ENCODE measurements at regions not wholly inside any gene's neighbourhood (a gene's known extent, or its start where the extent isn't known, plus 50 kb on each side); places are given as distances from the start of the nearest gene placed in this dataset.

- ATAC-seq (no peak), DNase-seq (ENCODE audit: low spot score) (no peak)
- intact Hi-C loops (cut with DNase I): no loop called here
Observed at GRCh38 chr6:87916446-87916845, 131.2 kb upstream of the SPACA1 start.

DNA sequence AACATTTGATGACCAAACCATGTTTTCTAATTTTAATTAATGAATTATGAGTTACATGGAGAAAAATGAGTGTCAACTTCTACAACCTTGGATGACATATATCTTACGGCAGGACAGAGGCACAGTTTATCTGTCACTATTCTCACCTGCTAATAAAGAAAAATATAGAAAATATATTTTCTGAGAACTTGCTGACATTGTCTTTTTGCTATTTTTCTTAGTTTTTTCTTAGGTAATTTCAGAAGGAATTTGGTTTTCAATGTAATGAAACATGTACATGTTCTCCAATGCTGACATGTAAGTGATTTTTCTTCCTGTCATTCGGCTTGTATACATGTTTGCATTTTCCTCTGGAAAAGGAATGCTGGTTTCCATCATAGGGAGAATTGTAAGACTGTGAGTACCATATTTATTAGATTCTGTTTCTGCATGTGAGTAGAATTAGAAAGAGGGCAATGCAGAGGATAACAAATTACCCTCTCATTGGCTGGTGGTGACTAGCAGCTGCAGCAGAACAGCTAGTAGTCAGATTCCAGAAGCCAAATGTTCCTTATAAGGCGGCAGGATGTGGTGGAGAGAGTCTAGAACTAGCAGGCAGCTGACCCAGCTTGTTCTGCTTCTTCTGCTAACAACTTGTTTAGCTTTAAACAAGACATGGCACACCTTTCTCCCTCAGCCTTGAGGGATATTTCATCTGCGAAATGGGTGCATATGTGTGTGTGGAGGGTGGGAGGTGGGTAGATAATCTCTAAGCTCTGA is 132.8 kb upstream of the SPACA1 start:
- ATAC-seq: no peak
- DNase-seq (ENCODE audit: low spot score): no peak
- intact Hi-C loops (cut with DNase I): no loop called here

- no peak for DNase-seq (ENCODE audit: low spot score)
- intact Hi-C loops (cut with DNase I): no loop called here
- no peak for ATAC-seq
Observed at GRCh38 chr6:87913974-87914373, 133.7 kb upstream of the SPACA1 start.

DNA sequence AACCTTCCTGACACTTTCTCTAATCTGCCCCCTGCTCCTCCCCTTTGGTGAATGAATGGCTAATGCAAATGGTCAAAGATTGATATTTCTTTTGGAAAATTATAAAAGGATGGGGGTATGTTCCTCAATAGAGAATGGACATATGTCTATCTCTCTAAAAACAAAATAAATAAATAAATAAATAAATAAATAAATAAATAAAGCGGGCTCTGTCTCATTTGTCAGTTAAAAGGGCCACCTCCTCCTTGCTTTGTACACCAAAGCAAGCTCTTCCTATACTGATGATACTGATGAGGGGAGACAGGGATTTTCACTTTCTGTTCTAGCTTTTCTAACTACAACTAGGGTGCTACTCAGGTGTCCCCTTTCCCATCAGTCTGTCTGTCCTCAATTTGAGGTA is 135.5 kb upstream of the SPACA1 start:
- ATAC-seq (no peak), DNase-seq (ENCODE audit: low spot score) (no peak)
- intact Hi-C loops (cut with DNase I): no loop called here

GRCh38 chr6:87909849-87910248 is 137.8 kb upstream of the SPACA1 start:
- intact Hi-C loops (cut with DNase I): no loop called here
- DNase-seq (ENCODE audit: low spot score): no peak
- ATAC-seq: no peak

DNA sequence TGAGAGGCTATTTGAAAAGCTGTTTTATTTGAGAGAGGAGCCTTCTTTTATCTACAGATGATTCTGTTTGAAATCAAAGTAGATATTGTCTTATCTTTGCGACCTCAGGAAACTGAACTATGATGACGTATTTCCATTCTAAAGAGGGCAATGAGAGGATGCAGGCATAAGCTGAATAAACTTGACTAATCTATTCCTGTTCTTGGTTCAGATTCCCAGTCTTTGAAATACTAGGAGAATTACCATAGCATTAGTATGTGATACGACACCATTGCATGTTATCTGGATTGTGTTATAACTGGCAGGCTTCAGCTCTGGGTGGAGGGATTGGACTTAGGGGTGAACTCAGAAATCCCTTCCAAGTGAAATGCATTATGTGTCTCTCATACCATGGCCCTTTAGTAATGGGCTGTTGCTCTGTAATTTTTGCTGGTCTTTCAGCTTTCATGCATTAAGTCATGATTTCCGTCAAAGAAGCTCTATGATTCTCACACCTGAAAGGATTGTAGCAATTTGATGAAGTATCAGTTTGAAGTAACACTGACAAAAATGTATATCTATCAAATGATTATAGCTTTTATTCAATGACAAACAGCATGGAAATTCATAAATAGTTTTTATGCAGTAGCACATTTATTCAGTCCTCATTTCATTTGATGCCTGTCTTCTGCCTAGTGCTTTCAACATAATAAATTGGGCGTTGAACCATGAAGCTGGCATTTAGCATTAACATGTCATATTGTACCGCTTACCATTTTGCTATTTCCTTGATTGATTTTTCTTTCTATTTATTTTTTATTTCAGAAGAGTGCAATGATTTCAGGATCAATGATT is 138.4 kb upstream of the SPACA1 start:
- no peak for ATAC-seq
- intact Hi-C loops (cut with DNase I): no loop called here

GRCh38 chr6:87907521-87907920 is 140.1 kb upstream of the SPACA1 start:
- DNase-seq (ENCODE audit: low spot score) (no peak), ATAC-seq (peak; percentile 53)
- intact Hi-C loops (cut with DNase I): no loop called here

More for the DNA sequence above, 138.4 kb upstream of the SPACA1 start:
- no peak for DNase-seq (ENCODE audit: low spot score)

- ATAC-seq (no peak), DNase-seq (ENCODE audit: low spot score) (no peak)
- intact Hi-C loops (cut with DNase I): no loop called here
Observed at GRCh38 chr6:87905101-87905641, 142.5 kb upstream of the SPACA1 start.

DNA sequence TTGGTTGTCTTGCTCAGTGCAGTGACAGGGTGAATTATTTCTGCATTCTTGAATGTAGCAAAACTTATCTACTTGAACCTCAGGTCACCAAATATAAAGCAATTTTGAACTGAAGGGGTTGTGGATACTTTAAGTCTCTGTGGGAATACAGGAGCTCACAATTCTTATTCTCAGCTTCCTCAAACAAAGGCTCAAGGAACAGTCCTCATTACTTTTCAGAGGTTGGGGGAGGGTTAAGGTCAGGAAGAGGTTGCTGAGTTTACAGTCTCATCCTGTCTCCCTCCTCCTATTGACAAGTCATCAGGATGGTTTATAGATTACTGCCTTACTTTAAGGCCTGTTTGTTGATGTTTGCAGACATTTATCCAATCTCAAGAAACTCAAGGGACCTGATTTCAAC is 143.6 kb upstream of the SPACA1 start:
- ATAC-seq (no peak), DNase-seq (ENCODE audit: low spot score) (no peak)
- intact Hi-C loops (cut with DNase I): no loop called here

- no peak for DNase-seq (ENCODE audit: low spot score)
- ATAC-seq: no peak
- intact Hi-C loops (cut with DNase I): no loop called here
Observed at GRCh38 chr6:87903323-87903722, 144.3 kb upstream of the SPACA1 start.

DNA sequence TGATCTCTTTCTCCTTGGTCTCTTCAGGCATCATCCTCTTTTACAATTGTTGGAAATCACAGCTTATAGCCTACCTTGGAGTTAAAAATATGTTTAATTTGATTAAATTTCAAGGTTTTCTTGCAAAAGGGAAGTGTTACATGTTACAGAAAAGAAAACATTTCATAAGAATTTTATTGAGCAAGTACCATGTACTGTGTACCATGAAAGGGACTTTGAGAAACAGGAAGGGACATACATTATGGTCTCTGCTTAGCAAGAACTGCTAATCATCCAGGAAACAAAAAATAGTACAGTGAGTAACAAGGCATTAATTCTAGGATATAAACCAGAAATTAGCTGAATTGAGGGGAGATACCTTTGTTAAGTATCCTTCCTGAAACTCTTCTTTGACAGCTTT is 145.3 kb upstream of the SPACA1 start:
- DNase-seq (ENCODE audit: low spot score): no peak
- intact Hi-C loops (cut with DNase I): no loop called here
- no peak for ATAC-seq

GRCh38 chr6:87901613-87902012 is 146.0 kb upstream of the SPACA1 start:
- ATAC-seq: no peak

GRCh38 chr6:87900160-87900698 is 147.4 kb upstream of the SPACA1 start:
- ATAC-seq: no peak
- intact Hi-C loops (cut with DNase I): no loop called here
- DNase-seq (ENCODE audit: low spot score): no peak

More at GRCh38 chr6:87901613-87902012, 146.0 kb upstream of the SPACA1 start:
- DNase-seq (ENCODE audit: low spot score): no peak
- intact Hi-C loops (cut with DNase I): no loop called here

GRCh38 chr6:87899499-87900147 is 148.0 kb upstream of the SPACA1 start:
- no peak for DNase-seq (ENCODE audit: low spot score)
- no peak for ATAC-seq
- intact Hi-C loops (cut with DNase I): no loop called here

GRCh38 chr6:87897663-87898062 is 150.0 kb upstream of the SPACA1 start:
- intact Hi-C loops (cut with DNase I): no loop called here
- DNase-seq (ENCODE audit: low spot score): no peak
- no peak for ATAC-seq

- no peak for DNase-seq (ENCODE audit: low spot score)
- intact Hi-C loops (cut with DNase I): no loop called here
- no peak for ATAC-seq
Observed at GRCh38 chr6:87897013-87897412, 150.6 kb upstream of the SPACA1 start.

DNA sequence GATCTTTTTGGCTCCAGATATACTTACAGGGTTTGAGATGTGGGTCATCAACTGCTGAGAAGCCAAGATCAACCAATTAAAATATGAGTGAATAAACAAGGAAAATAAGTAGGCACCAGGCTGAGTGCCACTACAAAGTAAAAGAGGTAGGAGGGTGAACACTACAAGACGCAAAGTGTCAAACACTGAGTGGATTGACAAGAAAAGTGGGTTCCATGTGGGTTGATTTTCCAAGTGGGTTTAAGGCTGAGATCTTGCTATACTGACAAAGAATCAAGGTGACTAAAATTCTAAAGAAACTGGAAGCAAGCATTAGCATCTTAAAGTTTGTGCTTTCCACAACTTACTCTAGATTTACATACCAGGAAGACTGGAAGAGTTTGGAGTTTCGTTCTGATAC is 160.4 kb upstream of the SPACA1 start:
- DNase-seq (ENCODE audit: low spot score) (no peak), ATAC-seq (no peak)
- intact Hi-C loops (cut with DNase I): no loop called here

- ATAC-seq (no peak), DNase-seq (ENCODE audit: low spot score) (no peak)
- intact Hi-C loops (cut with DNase I): no loop called here
Observed at GRCh38 chr6:87884203-87884602, 163.4 kb upstream of the SPACA1 start.

DNA sequence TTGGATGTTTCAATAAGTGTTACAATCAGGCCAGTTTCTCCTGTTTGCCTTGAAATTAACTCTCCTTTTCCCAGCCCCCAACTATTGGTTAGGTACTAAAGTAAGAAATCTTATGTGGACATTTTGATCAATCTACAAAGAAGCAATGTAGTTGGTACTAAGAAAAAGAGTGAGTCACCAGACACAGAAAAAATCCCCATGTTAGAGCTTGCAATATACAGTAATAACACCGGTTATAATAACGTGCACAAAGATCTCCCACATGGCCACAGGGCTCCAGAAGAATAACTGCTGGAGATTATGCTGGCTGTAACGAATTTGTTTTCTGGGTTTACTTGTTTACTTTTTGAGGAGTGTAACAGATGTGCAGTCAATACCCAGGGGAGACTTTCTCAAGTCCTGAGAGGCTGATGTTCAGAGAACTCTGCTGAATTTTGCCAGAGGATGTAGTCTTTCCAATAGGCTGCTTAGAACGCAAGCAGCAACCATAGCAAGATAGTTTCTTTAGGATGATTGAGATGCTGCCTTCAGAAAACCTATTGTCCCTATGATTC is 166.2 kb upstream of the SPACA1 start:
- DNase-seq (ENCODE audit: low spot score) (no peak), ATAC-seq (no peak)
- intact Hi-C loops (cut with DNase I): no loop called here

Data from sciatic nerve (tissue), 2 donors.